ENCODE measurements at regions not wholly inside any gene's neighbourhood (a gene's known extent, or its start where the extent isn't known, plus 50 kb on each side); places are given as distances from the start of the nearest gene placed in this dataset.

- Mint-ChIP-seq H3K27ac (no peak overlapping the region), H3K9me3 (no peaks in the 10 kb centered on the region), H3K27me3 (no peaks in the 10 kb centered on the region), H3K4me3 (no peak overlapping the region), H3K4me1 (ENCODE audit: unreplicated experiment) (no peaks in the 10 kb centered on the region), H3K36me3 (no peaks in the 10 kb centered on the region)
- DNase-seq (ENCODE audit: extremely low spot score, unreplicated experiment): no peak
- TF ChIP-seq, protein P1, sequence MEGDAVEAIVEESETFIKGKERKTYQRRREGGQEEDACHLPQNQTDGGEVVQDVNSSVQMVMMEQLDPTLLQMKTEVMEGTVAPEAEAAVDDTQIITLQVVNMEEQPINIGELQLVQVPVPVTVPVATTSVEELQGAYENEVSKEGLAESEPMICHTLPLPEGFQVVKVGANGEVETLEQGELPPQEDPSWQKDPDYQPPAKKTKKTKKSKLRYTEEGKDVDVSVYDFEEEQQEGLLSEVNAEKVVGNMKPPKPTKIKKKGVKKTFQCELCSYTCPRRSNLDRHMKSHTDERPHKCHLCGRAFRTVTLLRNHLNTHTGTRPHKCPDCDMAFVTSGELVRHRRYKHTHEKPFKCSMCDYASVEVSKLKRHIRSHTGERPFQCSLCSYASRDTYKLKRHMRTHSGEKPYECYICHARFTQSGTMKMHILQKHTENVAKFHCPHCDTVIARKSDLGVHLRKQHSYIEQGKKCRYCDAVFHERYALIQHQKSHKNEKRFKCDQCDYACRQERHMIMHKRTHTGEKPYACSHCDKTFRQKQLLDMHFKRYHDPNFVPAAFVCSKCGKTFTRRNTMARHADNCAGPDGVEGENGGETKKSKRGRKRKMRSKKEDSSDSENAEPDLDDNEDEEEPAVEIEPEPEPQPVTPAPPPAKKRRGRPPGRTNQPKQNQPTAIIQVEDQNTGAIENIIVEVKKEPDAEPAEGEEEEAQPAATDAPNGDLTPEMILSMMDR (conservative IDR thresholded peaks at IDR 0.05): no peak
These were observed 253.6 kb upstream of the G2E3 start for GRCh38 chr14:30305346-30305745.

DNA sequence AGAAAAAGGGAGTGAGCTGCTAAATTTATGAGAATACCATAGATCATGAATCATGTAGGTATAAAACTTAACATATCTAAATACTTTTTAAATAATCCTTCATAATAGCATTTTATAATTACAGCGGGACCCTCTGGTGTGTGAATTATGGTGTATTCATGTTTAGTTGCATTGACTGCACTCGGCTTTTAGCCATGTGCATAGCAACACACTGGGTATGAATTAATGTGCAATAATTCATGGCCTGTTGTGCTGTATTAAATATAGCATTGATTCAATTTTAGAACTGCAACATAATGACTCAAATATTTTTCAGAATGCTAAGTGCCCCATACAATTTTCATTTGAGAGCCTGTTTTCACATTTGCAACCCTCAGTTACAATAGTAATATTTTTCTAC, 249.6 kb upstream of the G2E3 start:
- Mint-ChIP-seq H3K4me1 (ENCODE audit: unreplicated experiment) (no peaks in the 10 kb centered on the region), H3K27me3 (peaks cover 8% of the 10 kb centered on the region), H3K4me3 (no peak overlapping the region), H3K27ac (no peak overlapping the region), H3K36me3 (no peaks in the 10 kb centered on the region), H3K9me3 (no peaks in the 10 kb centered on the region)
- TF ChIP-seq, protein P1 (conservative IDR thresholded peaks at IDR 0.05): no peak
- DNase-seq (ENCODE audit: extremely low spot score, unreplicated experiment): no peak

- TF ChIP-seq, protein P1 (conservative IDR thresholded peaks at IDR 0.05): no peak
- H3K4me1 Mint-ChIP-seq (ENCODE audit: unreplicated experiment): no peaks in the 10 kb centered on the region
- H3K27me3 Mint-ChIP-seq: peaks cover 8% of the 10 kb centered on the region
- no peaks in the 10 kb centered on the region for H3K36me3 Mint-ChIP-seq
- no peak overlapping the region for H3K27ac Mint-ChIP-seq
- no peak for DNase-seq (ENCODE audit: extremely low spot score, unreplicated experiment)
- no peaks in the 10 kb centered on the region for H3K9me3 Mint-ChIP-seq
- H3K4me3 Mint-ChIP-seq: no peak overlapping the region
These were observed 246.7 kb upstream of the G2E3 start for GRCh38 chr14:30312214-30312613.

GRCh38 chr14:30317729-30318128, 241.2 kb upstream of the G2E3 start:
- no peak for DNase-seq (ENCODE audit: extremely low spot score, unreplicated experiment)
- TF ChIP-seq, protein P1 (conservative IDR thresholded peaks at IDR 0.05): no peak
- H3K27ac Mint-ChIP-seq: no peak overlapping the region

GRCh38 chr14:30322819-30323218, 236.1 kb upstream of the G2E3 start:
- no peak overlapping the region for H3K27ac Mint-ChIP-seq
- no peaks in the 10 kb centered on the region for H3K4me1 Mint-ChIP-seq (ENCODE audit: unreplicated experiment)
- no peak overlapping the region for H3K4me3 Mint-ChIP-seq
- no peaks in the 10 kb centered on the region for H3K36me3 Mint-ChIP-seq
- TF ChIP-seq, protein P1 (conservative IDR thresholded peaks at IDR 0.05): no peak
- H3K9me3 Mint-ChIP-seq: no peaks in the 10 kb centered on the region
- no peaks in the 10 kb centered on the region for H3K27me3 Mint-ChIP-seq
- no peak for DNase-seq (ENCODE audit: extremely low spot score, unreplicated experiment)

More at GRCh38 chr14:30317729-30318128, 241.2 kb upstream of the G2E3 start:
- Mint-ChIP-seq H3K9me3 (no peaks in the 10 kb centered on the region), H3K4me1 (ENCODE audit: unreplicated experiment) (no peaks in the 10 kb centered on the region), H3K4me3 (no peak overlapping the region), H3K27me3 (peaks cover 7% of the 10 kb centered on the region), H3K36me3 (no peaks in the 10 kb centered on the region)

DNA sequence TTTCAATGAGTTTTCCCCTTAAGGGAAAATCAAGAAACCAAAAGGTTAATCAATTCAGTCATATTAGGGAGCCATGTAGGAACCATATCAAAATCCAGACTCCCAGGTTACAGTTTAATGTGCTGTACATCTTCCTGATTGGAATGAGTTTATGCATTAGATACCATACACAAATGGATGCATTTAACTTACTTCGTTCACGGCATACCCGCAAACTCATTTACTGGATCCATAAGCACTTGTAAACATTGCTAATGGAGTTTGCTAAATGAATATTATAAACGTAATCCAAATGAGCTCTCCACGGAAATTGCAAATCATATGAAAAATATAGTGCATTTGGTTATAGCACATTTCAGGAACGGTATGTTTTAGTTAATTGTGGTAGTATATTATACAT, 228.9 kb upstream of the G2E3 start:
- TF ChIP-seq, protein P1 (conservative IDR thresholded peaks at IDR 0.05): no peak
- Mint-ChIP-seq H3K36me3 (no peaks in the 10 kb centered on the region), H3K4me1 (ENCODE audit: unreplicated experiment) (no peaks in the 10 kb centered on the region)

More for the DNA sequence above, 228.9 kb upstream of the G2E3 start:
- Mint-ChIP-seq H3K9me3 (peaks cover 5% of the 10 kb centered on the region), H3K4me3 (no peak overlapping the region), H3K27ac (no peak overlapping the region), H3K27me3 (no peaks in the 10 kb centered on the region)
- no peak for DNase-seq (ENCODE audit: extremely low spot score, unreplicated experiment)

Data from type B pancreatic cell (in vitro differentiated cells).